Left ventricle myocardium inferior (tissue), 1 donor: ENCODE measurements at regions not wholly inside any gene's neighbourhood (a gene's known extent, or its start where the extent isn't known, plus 50 kb on each side); places are given as distances from the start of the nearest gene placed in this dataset.
"Not testable (repeated sequence)": the region's sequence is repeated elsewhere in the genome, so short reads cannot be mapped to it uniquely, and the experiment has no call there.

Experiments used
- DNase-seq: peaks from one replicate; pipeline ENCODE4 v3.0.0-alpha.2; 2020
- H3K27ac ChIP-seq: fragments of 200-600 bp; replicated peaks from 2 replicates; pipeline ENCODE4 v1.8.0; 2021
- H3K27me3 ChIP-seq: fragments of 200-600 bp; 2 replicates; pipeline ENCODE4 v1.8.0; 2021; ENCODE audit warnings: low read depth
- H3K36me3 ChIP-seq: fragments of 200-600 bp; 2 replicates; pipeline ENCODE4 v1.8.0; 2021
- H3K4me1 ChIP-seq: fragments of 200-600 bp; 2 replicates; pipeline ENCODE4 v1.8.0; 2021
- H3K4me3 ChIP-seq: fragments of 200-600 bp; 2 replicates; pipeline ENCODE4 v1.8.0; 2021; ENCODE audit warnings: mild to moderate bottlenecking, moderate library complexity
- H3K9me3 ChIP-seq: fragments of 200-600 bp; replicated peaks from 2 replicates; pipeline ENCODE4 v1.8.0; 2021
- intact Hi-C: fragments of 100-400 bp; cut with micrococcal nuclease; formaldehyde crosslinking; loops from one replicate; pipeline ENCODE4 v1.11.0; 2022
- TF ChIP-seq, protein P1 (sequence below): fragments of 200-600 bp; IDR thresholded peaks from 2 replicates; pipeline ENCODE4 v1.8.0; 2021; ENCODE audit warnings: antibody characterized with exemption, mild to moderate bottlenecking, borderline replicate concordance
- donor health status: DM: no; HTN: yes; CAD: no; lungs with severe emphysema.

DNA sequence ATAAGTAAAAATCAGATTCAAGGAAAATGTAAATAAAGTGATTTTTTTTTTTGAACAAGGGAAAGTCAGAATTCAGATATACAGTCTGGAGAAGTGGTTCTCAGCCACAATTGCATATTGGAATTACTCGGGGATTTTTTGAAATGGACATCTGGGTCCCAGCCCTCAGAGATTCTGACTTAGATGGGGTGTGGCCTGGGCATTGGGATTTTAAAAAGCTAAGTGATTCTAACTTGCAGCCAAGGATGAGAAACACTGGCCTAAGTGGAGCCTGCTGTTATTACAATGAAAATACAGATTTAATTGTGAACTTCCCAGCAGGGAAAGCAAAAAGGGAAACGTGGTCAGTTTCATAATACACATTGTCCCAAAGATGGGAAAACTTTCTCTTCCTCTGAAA lies 273.8 kb downstream of the TTC8 start:
- intact Hi-C loops: no loop called here
- TF ChIP-seq, protein P1, sequence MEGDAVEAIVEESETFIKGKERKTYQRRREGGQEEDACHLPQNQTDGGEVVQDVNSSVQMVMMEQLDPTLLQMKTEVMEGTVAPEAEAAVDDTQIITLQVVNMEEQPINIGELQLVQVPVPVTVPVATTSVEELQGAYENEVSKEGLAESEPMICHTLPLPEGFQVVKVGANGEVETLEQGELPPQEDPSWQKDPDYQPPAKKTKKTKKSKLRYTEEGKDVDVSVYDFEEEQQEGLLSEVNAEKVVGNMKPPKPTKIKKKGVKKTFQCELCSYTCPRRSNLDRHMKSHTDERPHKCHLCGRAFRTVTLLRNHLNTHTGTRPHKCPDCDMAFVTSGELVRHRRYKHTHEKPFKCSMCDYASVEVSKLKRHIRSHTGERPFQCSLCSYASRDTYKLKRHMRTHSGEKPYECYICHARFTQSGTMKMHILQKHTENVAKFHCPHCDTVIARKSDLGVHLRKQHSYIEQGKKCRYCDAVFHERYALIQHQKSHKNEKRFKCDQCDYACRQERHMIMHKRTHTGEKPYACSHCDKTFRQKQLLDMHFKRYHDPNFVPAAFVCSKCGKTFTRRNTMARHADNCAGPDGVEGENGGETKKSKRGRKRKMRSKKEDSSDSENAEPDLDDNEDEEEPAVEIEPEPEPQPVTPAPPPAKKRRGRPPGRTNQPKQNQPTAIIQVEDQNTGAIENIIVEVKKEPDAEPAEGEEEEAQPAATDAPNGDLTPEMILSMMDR: no peak
- Histone ChIP-seq H3K4me3 (no peak overlapping the region), H3K36me3 (no peaks in the 10 kb centered on the region), H3K4me1 (no peaks in the 10 kb centered on the region), H3K9me3 (peaks cover 17% of the 10 kb centered on the region), H3K27me3 (no peaks in the 10 kb centered on the region), H3K27ac (no peak overlapping the region)
- no peak for DNase-seq

DNA sequence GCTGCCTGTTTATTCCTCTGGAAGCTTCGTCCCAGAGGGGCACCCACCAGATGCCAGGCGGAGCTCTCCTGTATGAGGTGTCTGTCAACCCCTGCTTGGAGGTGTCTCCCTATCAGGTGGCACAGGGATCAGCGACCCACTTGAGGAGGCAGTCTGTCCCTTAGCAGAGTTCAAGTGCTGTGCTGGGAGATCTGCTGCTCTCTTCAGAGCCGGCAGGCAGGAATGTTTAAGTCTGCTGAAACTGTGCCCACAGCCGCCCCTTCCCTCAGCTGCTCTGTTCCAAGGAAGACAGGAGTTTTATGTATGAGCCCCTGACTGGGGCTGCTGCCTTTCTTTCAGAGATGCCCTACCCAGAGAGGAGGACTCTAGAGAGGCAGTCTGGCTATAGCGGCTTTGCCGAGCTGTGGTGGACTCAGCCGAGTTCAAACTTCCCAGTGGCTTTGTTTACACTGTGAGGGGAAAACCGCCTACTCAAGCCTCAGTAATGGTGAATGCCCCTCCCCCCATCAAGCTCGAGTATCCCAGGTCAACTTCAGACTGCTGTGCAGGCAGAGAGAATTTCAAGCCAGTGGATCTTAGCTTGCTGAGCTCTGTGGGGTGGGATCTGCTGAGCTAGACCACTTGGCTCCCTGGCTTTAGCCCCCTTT lies 279.8 kb downstream of the TTC8 start:
- intact Hi-C loops, H3K27ac ChIP-seq, DNase-seq, H3K4me3 ChIP-seq, H3K36me3 ChIP-seq, H3K4me1 ChIP-seq: not testable (repeated sequence)
- Histone ChIP-seq H3K27me3 (peaks cover 13% of the 10 kb centered on the region), H3K9me3 (peaks cover 22% of the 10 kb centered on the region)

DNA sequence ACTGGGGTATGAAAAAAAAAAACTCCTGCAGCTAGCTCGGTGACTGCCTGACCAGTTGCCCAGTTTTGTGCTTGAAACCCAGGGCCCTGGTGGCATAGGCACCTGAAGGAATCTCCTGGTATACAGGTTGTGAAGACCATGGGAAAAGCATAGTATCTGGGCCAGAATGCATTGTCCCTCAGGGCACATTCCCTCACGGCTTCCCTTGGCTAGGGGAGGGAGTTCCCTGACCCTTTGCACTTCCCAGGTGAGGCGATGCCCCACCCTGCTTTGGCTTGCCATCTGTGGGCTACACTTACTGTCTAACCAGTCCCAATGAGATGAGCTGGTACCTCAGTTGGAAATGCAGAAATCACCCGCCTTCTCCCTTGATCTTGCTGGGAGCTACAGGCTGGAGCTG lies 280.4 kb downstream of the TTC8 start:
- H3K36me3 ChIP-seq, intact Hi-C loops, H3K4me3 ChIP-seq: not testable (repeated sequence)

More for the DNA sequence above, 280.4 kb downstream of the TTC8 start:
- peaks cover 13% of the 10 kb centered on the region for H3K27me3 ChIP-seq
- not testable (repeated sequence) for H3K4me1 ChIP-seq, H3K27ac ChIP-seq, DNase-seq
- peaks cover 16% of the 10 kb centered on the region for H3K9me3 ChIP-seq
